Suppressor macrophage (primary cell): ENCODE measurements at regions not wholly inside any gene's neighbourhood (a gene's known extent, or its start where the extent isn't known, plus 50 kb on each side); places are given as distances from the start of the nearest gene placed in this dataset.

Source experiments
- DNase-seq, 4 experiments: peaks; one replicate each; pipeline ENCODE4 v3.0.0-alpha.2; 2020 to 2022

- DNase-seq: peak in 1 of 4 experiments; percentile 0
Measured at GRCh38 chr20:39452583-39453340, 490.6 kb downstream of the DHX35 start.

- DNase-seq: no peak
Measured at GRCh38 chr20:39451386-39451785, 489.2 kb downstream of the DHX35 start.

GRCh38 chr20:39446397-39446796, 484.3 kb downstream of the DHX35 start:
- DNase-seq: no peak

- DNase-seq: no peak
Measured at GRCh38 chr20:39445095-39445494, 483.0 kb downstream of the DHX35 start.

GRCh38 chr20:39433466-39433865, 471.3 kb downstream of the DHX35 start:
- no peak for DNase-seq

- DNase-seq: no peak
Measured at GRCh38 chr20:39431091-39431880, 469.1 kb downstream of the DHX35 start.

- DNase-seq: peak in 1 of 4 experiments; percentile 3
Measured at GRCh38 chr20:39429726-39430125, 467.6 kb downstream of the DHX35 start.

- DNase-seq: no peak
Measured at GRCh38 chr20:39424962-39425678, 463.0 kb downstream of the DHX35 start.

- DNase-seq: no peak
Measured at GRCh38 chr20:39421571-39422105, 459.5 kb downstream of the DHX35 start.

- DNase-seq: no peak
Measured at GRCh38 chr20:39412091-39412490, 449.9 kb downstream of the DHX35 start.

GRCh38 chr20:39399463-39399862, 437.3 kb downstream of the DHX35 start:
- no peak for DNase-seq

- DNase-seq: no peak
Measured at GRCh38 chr20:39398656-39399055, 436.5 kb downstream of the DHX35 start.

GRCh38 chr20:39397646-39398045, 435.5 kb downstream of the DHX35 start:
- no peak for DNase-seq

GRCh38 chr20:39395478-39396291, 433.5 kb downstream of the DHX35 start:
- no peak for DNase-seq

- no peak for DNase-seq
Measured at GRCh38 chr20:39394461-39394860, 432.3 kb downstream of the DHX35 start.

- no peak for DNase-seq
Measured at GRCh38 chr20:39390186-39390585, 428.0 kb downstream of the DHX35 start.

- DNase-seq: no peak
Measured at GRCh38 chr20:39381595-39381994, 419.5 kb downstream of the DHX35 start.

- no peak for DNase-seq
Measured at GRCh38 chr20:39378776-39379175, 416.6 kb downstream of the DHX35 start.

GRCh38 chr20:39376788-39377187, 414.6 kb downstream of the DHX35 start:
- no peak for DNase-seq

- DNase-seq: no peak
Measured at GRCh38 chr20:39364320-39364719, 402.2 kb downstream of the DHX35 start.

GRCh38 chr20:39359981-39360620, 398.0 kb downstream of the DHX35 start:
- no peak for DNase-seq

GRCh38 chr20:39358052-39358451, 395.9 kb downstream of the DHX35 start:
- peak; percentile 24 to 65 (median 60) for DNase-seq
